Left forelimb (tissue), 1 donor: ENCODE measurements at regions not wholly inside any gene's neighbourhood (a gene's known extent, or its start where the extent isn't known, plus 50 kb on each side); places are given as distances from the start of the nearest gene placed in this dataset.
"Not testable (repeated sequence)": the region's sequence is repeated elsewhere in the genome, so short reads cannot be mapped to it uniquely, and the experiment has no call there.

ENCODE experiments used
- DNase-seq: peaks from one replicate; pipeline ENCODE4 v3.0.0-alpha.2; 2018; ENCODE audit warnings: low spot score

GRCh38 chr22:49721211-49721763 lies 106.4 kb downstream of the BRD1 start:
- DNase-seq: no peak

GRCh38 chr22:49720279-49720959 lies 107.3 kb downstream of the BRD1 start:
- DNase-seq: no peak

GRCh38 chr22:49719046-49719445 lies 108.6 kb downstream of the BRD1 start:
- no peak for DNase-seq

GRCh38 chr22:49718396-49718795 lies 109.3 kb downstream of the BRD1 start:
- DNase-seq: no peak

- no peak for DNase-seq
Measured at GRCh38 chr22:49717322-49717919, 110.3 kb downstream of the BRD1 start.

- no peak for DNase-seq
Measured at GRCh38 chr22:49716441-49716840, 111.2 kb downstream of the BRD1 start.

GRCh38 chr22:49715450-49715849 lies 112.2 kb downstream of the BRD1 start:
- DNase-seq: no peak

GRCh38 chr22:49713003-49713402 lies 114.7 kb downstream of the BRD1 start:
- no peak for DNase-seq

- no peak for DNase-seq
Measured at GRCh38 chr22:49712195-49712791, 115.4 kb downstream of the BRD1 start.

- no peak for DNase-seq
Measured at GRCh38 chr22:49710746-49711145, 116.9 kb downstream of the BRD1 start.

GRCh38 chr22:49709464-49709863 lies 118.2 kb downstream of the BRD1 start:
- DNase-seq: no peak

GRCh38 chr22:49705972-49706352 lies 121.7 kb downstream of the BRD1 start:
- no peak for DNase-seq

GRCh38 chr22:49705216-49705971 lies 122.3 kb downstream of the BRD1 start:
- peak; percentile 37 for DNase-seq

- peak; percentile 58 for DNase-seq
Measured at GRCh38 chr22:49704345-49705215, 123.1 kb downstream of the BRD1 start.

- DNase-seq: no peak
Measured at GRCh38 chr22:49703990-49704344, 123.7 kb downstream of the BRD1 start.

GRCh38 chr22:49703505-49703904 lies 124.2 kb downstream of the BRD1 start:
- no peak for DNase-seq

GRCh38 chr22:49702068-49702397 lies 125.6 kb downstream of the BRD1 start:
- DNase-seq: no peak

GRCh38 chr22:49701380-49702067 lies 126.1 kb downstream of the BRD1 start:
- DNase-seq: no peak

- no peak for DNase-seq
Measured at GRCh38 chr22:49699928-49700498, 127.7 kb downstream of the BRD1 start.

- DNase-seq: no peak
Measured at GRCh38 chr22:49699476-49699875, 128.2 kb downstream of the BRD1 start.

GRCh38 chr22:49698616-49699015 lies 129.1 kb downstream of the BRD1 start:
- DNase-seq: not testable (repeated sequence)
